K562 (cell line): ENCODE measurements at regions not wholly inside any gene's neighbourhood (a gene's known extent, or its start where the extent isn't known, plus 50 kb on each side); places are given as distances from the start of the nearest gene placed in this dataset.

ENCODE experiments used
- ATAC-seq: fragments of 200-7000 bp; cut with Tn5 transposase; 3 replicates; pipeline ENCODE4 v1.9.1; 2020; ENCODE audit warnings: moderate library complexity
- BruUV-seq: library from RNA; stranded (reverse); fragments of 400-500 nt; replicated peaks from 2 replicates; lab custom pipeline; 2021; lab: Mats Ljungman, UMichigan
- CTCF ChIA-PET: fragments of 300-600 bp; formaldehyde crosslinking; extraction: SDS; loops from one replicate; lab custom pipeline; 2021; ENCODE audit warnings: low intra/inter-chr PET ratio; lab: Yijun Ruan, JAX
- POLR2A ChIA-PET: fragments of 300-600, 350-650 bp; sonication (Branson Sonifier 250); formaldehyde crosslinking; extraction: SDS; loops from one replicate; lab custom pipeline; 2021; ENCODE audit warnings: antibody characterized with exemption, inconsistent platforms; lab: Yijun Ruan, JAX
- DNase-seq, 4 experiments: peaks; one replicate each; pipeline versions ENCODE4 v3.0.0 to v3.0.0-alpha.2; 2011 to 2018; ENCODE audit warnings: low spot score in 3 of 4, mixed read lengths in 3 of 4; ENCODE audit errors: extremely low read depth in 1 of 4
- FAIRE-seq: peaks from 2 replicates; lab custom pipeline; 2011; peaks lifted over from hg19 to GRCh38; lab: Jason Lieb, UNC
- H2AFZ ChIP-seq: 2 replicates; pipeline ENCODE4 v1.6.0; 2011; ENCODE audit warnings: low read depth, low read length, control low read depth, inconsistent platforms
- H3K27ac ChIP-seq: fragments of 200-600 bp; 3 replicates; pipeline ENCODE4 v1.8.0; 2011; ENCODE audit warnings: low read depth, mild to moderate bottlenecking, control low read depth, inconsistent platforms, low read length, moderate library complexity, mixed read lengths; ENCODE audit errors: extremely low read depth
- H3K27me3 ChIP-seq, 2 experiments: fragments of 300-600 bp in 1 of 2; 2 replicates in 1 of 2; 3 replicates in 1 of 2; pipeline versions ENCODE4 v1.6.0 to v1.8.0; 2011; ENCODE audit warnings: inconsistent platforms in 2 of 2, low read length in 2 of 2, mild to moderate bottlenecking in 1 of 2, mixed read lengths in 1 of 2, moderate library complexity in 1 of 2; ENCODE audit not compliant: control insufficient read depth in 2 of 2, insufficient read depth in 2 of 2
- H3K36me3 ChIP-seq: fragments of 300-600 bp; 3 replicates; pipeline ENCODE4 v1.8.0; 2011; ENCODE audit warnings: mild to moderate bottlenecking, low read length, inconsistent platforms; ENCODE audit not compliant: control insufficient read depth, insufficient read depth
- H3K4me1 ChIP-seq, 2 experiments: fragments of 200-600 bp in 1 of 2; replicated peaks in 1 of 2; 2 replicates in 1 of 2; 3 replicates in 1 of 2; pipeline versions ENCODE4 v1.5.1 to v1.8.0; 2011; ENCODE audit warnings: inconsistent platforms in 2 of 2, low read length in 2 of 2, mild to moderate bottlenecking in 1 of 2, mixed read lengths in 1 of 2, moderate library complexity in 1 of 2; ENCODE audit not compliant: control insufficient read depth in 2 of 2, insufficient read depth in 2 of 2
- H3K4me2 ChIP-seq: 2 replicates; pipeline ENCODE4 v1.6.1; 2011; ENCODE audit warnings: low read length, control low read depth, inconsistent platforms, mixed read lengths; ENCODE audit not compliant: insufficient read depth
- H3K4me3 ChIP-seq: fragments of 200-600 bp; sonication (generic), shearing (Covaris generic); 2 replicates; pipeline ENCODE4 v1.5.1; 2016; ENCODE audit warnings: control low read depth, inconsistent platforms
- H3K79me2 ChIP-seq: fragments of 200-600 bp; 3 replicates; pipeline ENCODE4 v1.8.0; 2011; ENCODE audit warnings: low read length, inconsistent platforms; ENCODE audit not compliant: control insufficient read depth, insufficient read depth
- H3K9ac ChIP-seq, 2 experiments: 2 replicates each; pipeline versions ENCODE4 v1.6.0 to v1.6.1; 2011; ENCODE audit warnings: low read depth in 2 of 2, low read length in 2 of 2, control low read depth in 1 of 2, inconsistent platforms in 1 of 2, mild to moderate bottlenecking in 1 of 2, mixed read lengths in 1 of 2; ENCODE audit not compliant: insufficient read depth in 1 of 2
- H3K9me1 ChIP-seq: one replicate; pipeline ENCODE4 v1.6.0; 2011; ENCODE audit warnings: inconsistent platforms, mild to moderate bottlenecking, low read length, moderate library complexity; ENCODE audit not compliant: control insufficient read depth, insufficient read depth
- H3K9me3 ChIP-seq: replicated peaks from 2 replicates; pipeline ENCODE4 v1.5.1; 2011; ENCODE audit warnings: low read depth, low read length, inconsistent platforms; ENCODE audit not compliant: control insufficient read depth, insufficient read depth
- H4K20me1 ChIP-seq: replicated peaks from 2 replicates; pipeline ENCODE4 v1.6.1; 2011; ENCODE audit warnings: low read length, inconsistent platforms, mixed read lengths; ENCODE audit not compliant: control insufficient read depth, insufficient read depth
- BHLHE40 ChIP-seq: IDR thresholded peaks from 2 replicates; pipeline ENCODE4 v1.6.1; 2011; ENCODE audit warnings: low read length, improper control_type of control experiment
- CBFA2T2 ChIP-seq: fragments of 450-650 bp; conservative IDR thresholded peaks from 2 replicates; pipeline ENCODE4 v1.6.1; 2017; ENCODE audit warnings: mild to moderate bottlenecking
- EWSR1 ChIP-seq: fragments of 450-650 bp; IDR thresholded peaks from 2 replicates; pipeline ENCODE4 v1.6.1; 2018; ENCODE audit warnings: borderline replicate concordance, mild to moderate bottlenecking, low read depth, moderate library complexity; ENCODE audit not compliant: partially characterized antibody
- HBP1 ChIP-seq: fragments of 450-650 bp; formaldehyde crosslinking; IDR thresholded peaks from 2 replicates; pipeline ENCODE4 v1.4.0; 2022; ENCODE audit warnings: missing genetic modification characterization
- JUNB ChIP-seq: fragments of 450-650 bp; formaldehyde crosslinking; conservative IDR thresholded peaks from 2 replicates; pipeline ENCODE4 v1.4.0; 2020; ENCODE audit warnings: mild to moderate bottlenecking
- MAFF ChIP-seq: IDR thresholded peaks from 2 replicates; pipeline ENCODE4 v1.6.1; 2012; ENCODE audit warnings: low read length, improper control_type of control experiment
- SRF ChIP-seq, 2 experiments: fragments of 250-450, 450-650 bp in 1 of 2; sonication (Bioruptor Pico) in 1 of 2; sonication (generic) in 1 of 2; formaldehyde crosslinking; IDR thresholded peaks; 2 replicates each; pipeline versions ENCODE4 v1.5.0 to v1.5.1; 2020 to 2022; ENCODE audit warnings: mild to moderate bottlenecking in 1 of 2, missing genetic modification reagents in 1 of 2
- WGBS: fragments of 100-300 bp; shearing (Covaris generic); methylation state at CpG from one replicate; pipeline ENCODE4 v1.1.6; 2016; ENCODE audit warnings: low coverage, mixed read lengths; ENCODE audit not compliant: insufficient coverage; ENCODE audit errors: missing lambda C conversion rate; 5-methylcytosine and 5-hydroxymethylcytosine counted together
- in situ Hi-C: fragments of 300-500 bp; cut with MboI; formaldehyde crosslinking; loops from 4 replicates; pipeline ENCODE4 v1.15.0; 2018; ENCODE audit warnings: inconsistent platforms, mixed read lengths
- intact Hi-C: fragments of 100-400 bp; cut with micrococcal nuclease; formaldehyde crosslinking; loops from 2 replicates; pipeline ENCODE4 v1.14.2; 2022

GRCh38 chr9:87013490-87013889 is 66.2 kb upstream of the GAS1 start (continued):
- no peak for TF ChIP-seq HBP1 (CRISPR knock-in tag)

GRCh38 chr9:87014436-87014835 is 67.1 kb upstream of the GAS1 start:
- TF ChIP-seq BHLHE40: no peak
- TF ChIP-seq JUNB (CRISPR knock-in tag): no peak
- TF ChIP-seq MAFF: no peak
- TF ChIP-seq CBFA2T2: no peak
- no peak for TF ChIP-seq EWSR1
- no peak for TF ChIP-seq SRF (CRISPR knock-in tag; IDR thresholded peaks at IDR 0.05)
- peaks cover 0 to 6% of the 10 kb centered on the region in 2 experiments; a peak in 4 of 5 replicates for H3K27me3 ChIP-seq
- BruUV-seq: no TSS peak
- CTCF ChIA-PET: no interaction called here
- no peak overlapping the region for H3K9ac ChIP-seq
- WGBS: 0% methylated on average over 1 of the region's 1 CpG
- H2AFZ ChIP-seq: no peak overlapping the region
- no peak overlapping the region for H3K27ac ChIP-seq
- FAIRE-seq (no peak), DNase-seq (no peak), ATAC-seq (no peak)
- H3K36me3 ChIP-seq: no peaks in the 10 kb centered on the region
- no peak overlapping the region for H3K4me3 ChIP-seq
- POLR2A ChIA-PET: no interaction called here
- in situ Hi-C loops (no loop called here), intact Hi-C loops (no loop called here)
- H4K20me1 ChIP-seq: no peaks in the 10 kb centered on the region
- H3K9me1 ChIP-seq: no peaks in the 10 kb centered on the region
- H3K4me2 ChIP-seq: no peak overlapping the region
- H3K79me2 ChIP-seq: no peaks in the 10 kb centered on the region
- no peaks in the 10 kb centered on the region for H3K4me1 ChIP-seq
- H3K9me3 ChIP-seq: no peaks in the 10 kb centered on the region
